MM.1S (cell line): ENCODE measurements at regions not wholly inside any gene's neighbourhood (a gene's known extent, or its start where the extent isn't known, plus 50 kb on each side); places are given as distances from the start of the nearest gene placed in this dataset.

Source experiments
- DNase-seq: peaks from one replicate; pipeline ENCODE4 v3.0.0-alpha.2; 2015
- H2AFZ ChIP-seq: fragments of 300-600 bp; sonication (generic); 2 replicates; pipeline ENCODE4 v1.6.0; 2016; ENCODE audit warnings: antibody characterized with exemption, low read length
- H3F3A ChIP-seq: fragments of 300-600 bp; sonication (generic); 2 replicates; pipeline ENCODE4 v1.6.1; 2016; ENCODE audit warnings: mild to moderate bottlenecking, antibody characterized with exemption, low read length, moderate library complexity, mixed read lengths; ENCODE audit not compliant: insufficient read depth
- H3K27ac ChIP-seq: fragments of 300-600 bp; sonication (generic); 2 replicates; pipeline ENCODE4 v1.5.1; 2016; ENCODE audit warnings: mild to moderate bottlenecking, low read length
- H3K27me3 ChIP-seq: fragments of 300-600 bp; sonication (generic); replicated peaks from 2 replicates; pipeline ENCODE4 v1.6.0; 2016; ENCODE audit warnings: low read length; ENCODE audit not compliant: insufficient read depth
- H3K36me3 ChIP-seq: fragments of 300-600 bp; sonication (generic); replicated peaks from 2 replicates; pipeline ENCODE4 v1.6.1; 2016; ENCODE audit warnings: mild to moderate bottlenecking, low read length, mixed read lengths; ENCODE audit not compliant: insufficient read depth
- H3K4me1 ChIP-seq: fragments of 300-600 bp; sonication (generic); 2 replicates; pipeline ENCODE4 v1.6.1; 2016; ENCODE audit warnings: low read length, mixed read lengths
- H3K4me2 ChIP-seq: fragments of 300-600 bp; sonication (generic); 2 replicates; pipeline ENCODE4 v1.6.0; 2016; ENCODE audit warnings: low read depth, low read length
- H3K4me3 ChIP-seq: fragments of 300-600 bp; sonication (generic); 2 replicates; pipeline ENCODE4 v1.5.1; 2016; ENCODE audit warnings: low read length, mixed read lengths
- H3K79me2 ChIP-seq: fragments of 300-600 bp; sonication (generic); 2 replicates; pipeline ENCODE4 v1.6.1; 2016; ENCODE audit warnings: mixed run types, low read length, mixed read lengths
- H3K9ac ChIP-seq: fragments of 300-600 bp; sonication (generic); 2 replicates; pipeline ENCODE4 v1.6.1; 2016; ENCODE audit warnings: low read length, mixed read lengths
- H3K9me2 ChIP-seq: fragments of 300-600 bp; sonication (generic); replicated peaks from 2 replicates; pipeline ENCODE4 v1.6.1; 2016; ENCODE audit warnings: mild to moderate bottlenecking, low read length, mixed read lengths; ENCODE audit not compliant: insufficient read depth
- H3K9me3 ChIP-seq: fragments of 300-600 bp; sonication (generic); replicated peaks from 2 replicates; pipeline ENCODE4 v1.6.1; 2016; ENCODE audit warnings: mild to moderate bottlenecking, low read length, mixed read lengths; ENCODE audit not compliant: insufficient read depth
- H4K20me1 ChIP-seq: fragments of 300-600 bp; sonication (generic); 2 replicates; pipeline ENCODE4 v1.6.1; 2016; ENCODE audit warnings: mild to moderate bottlenecking, low read length, moderate library complexity, mixed read lengths; ENCODE audit not compliant: insufficient read depth
- EZH2 ChIP-seq: fragments of 300-600 bp; sonication (generic); optimal IDR thresholded peaks from 2 replicates; pipeline ENCODE3; 2017; ENCODE audit warnings: low read depth, mild to moderate bottlenecking, antibody characterized with exemption, low read length, mixed read lengths
- EZH2phosphoT487 ChIP-seq: fragments of 300-600 bp; sonication (generic); IDR thresholded peaks from 2 replicates; pipeline ENCODE4 v1.6.1; 2018; ENCODE audit warnings: antibody characterized with exemption, low read length
- TF ChIP-seq, protein P1 (sequence below): fragments of 300-600 bp; sonication (generic); IDR thresholded peaks from 2 replicates; pipeline ENCODE4 v1.5.1; 2016; ENCODE audit warnings: antibody characterized with exemption, low read length, mixed read lengths

DNA sequence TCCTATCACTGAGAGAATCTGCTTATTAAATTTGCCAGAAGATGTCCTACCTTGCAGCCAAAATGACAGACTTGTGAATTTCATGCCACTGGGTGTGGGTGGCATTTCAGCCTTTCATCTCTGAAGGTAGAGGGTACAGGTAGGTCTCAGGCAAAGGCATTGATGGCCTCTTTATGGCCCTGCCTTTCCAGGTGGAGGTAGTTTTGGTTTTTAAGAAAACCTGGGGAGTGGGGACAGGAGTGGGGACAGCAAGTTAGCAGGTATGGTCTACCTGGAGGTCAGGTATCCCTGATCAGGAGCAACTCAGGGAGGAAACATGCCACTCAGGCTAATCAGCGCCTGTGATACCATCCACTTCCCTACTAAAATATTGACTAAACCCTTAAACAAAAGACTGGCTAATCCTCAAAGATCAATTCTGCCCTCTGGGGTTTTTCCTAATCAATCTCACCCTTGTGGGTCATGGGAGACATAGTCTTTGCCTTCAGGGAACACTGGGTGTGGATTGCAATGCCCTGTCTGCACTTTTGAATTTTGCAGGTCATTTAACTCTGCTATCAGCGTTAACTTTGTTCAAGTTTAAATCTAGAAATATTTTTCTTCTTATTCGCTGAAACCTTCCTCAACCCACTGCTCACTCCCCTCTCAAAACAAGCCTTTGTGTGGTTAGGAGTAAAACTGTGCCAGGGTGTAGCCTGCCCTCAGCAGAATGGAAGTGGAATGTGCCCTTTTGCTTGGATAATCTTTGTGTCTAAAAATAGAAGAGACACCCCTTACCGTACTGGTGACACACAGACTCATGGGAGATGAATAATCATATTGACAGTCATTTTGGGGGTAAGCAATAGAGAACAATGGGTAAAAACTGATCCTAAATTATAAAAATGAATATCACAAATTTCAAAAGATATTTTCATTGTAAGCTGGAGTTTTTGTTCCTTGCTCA lies 233.7 kb downstream of the COG6 start:
- H3K9ac ChIP-seq = no peak overlapping the region

DNA sequence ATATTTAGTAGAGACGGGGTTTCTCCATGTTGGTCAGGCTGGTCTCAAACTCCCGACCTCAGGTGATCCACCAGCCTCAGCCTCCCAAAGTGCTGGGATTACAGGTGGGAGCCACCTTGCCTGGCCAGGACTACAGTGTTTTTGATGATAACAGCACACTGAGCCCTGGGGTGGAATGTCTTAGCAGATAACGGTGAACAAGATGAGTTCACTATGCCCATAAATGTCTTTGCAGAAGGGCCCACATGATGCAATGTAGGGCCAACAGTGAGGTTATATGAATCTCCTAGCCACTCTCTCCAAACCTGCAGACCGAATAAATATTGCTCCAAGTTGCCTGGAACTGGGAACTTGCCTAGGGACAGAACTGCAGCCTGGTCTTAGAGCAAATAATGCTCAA lies 235.1 kb downstream of the COG6 start:
- no peaks in the 10 kb centered on the region for H3K36me3 ChIP-seq
- H3K4me3 ChIP-seq = no peak overlapping the region
- DNase-seq = no peak
- no peaks in the 10 kb centered on the region for H3K9me3 ChIP-seq
- no peak overlapping the region for H3K9ac ChIP-seq
- TF ChIP-seq, protein P1, sequence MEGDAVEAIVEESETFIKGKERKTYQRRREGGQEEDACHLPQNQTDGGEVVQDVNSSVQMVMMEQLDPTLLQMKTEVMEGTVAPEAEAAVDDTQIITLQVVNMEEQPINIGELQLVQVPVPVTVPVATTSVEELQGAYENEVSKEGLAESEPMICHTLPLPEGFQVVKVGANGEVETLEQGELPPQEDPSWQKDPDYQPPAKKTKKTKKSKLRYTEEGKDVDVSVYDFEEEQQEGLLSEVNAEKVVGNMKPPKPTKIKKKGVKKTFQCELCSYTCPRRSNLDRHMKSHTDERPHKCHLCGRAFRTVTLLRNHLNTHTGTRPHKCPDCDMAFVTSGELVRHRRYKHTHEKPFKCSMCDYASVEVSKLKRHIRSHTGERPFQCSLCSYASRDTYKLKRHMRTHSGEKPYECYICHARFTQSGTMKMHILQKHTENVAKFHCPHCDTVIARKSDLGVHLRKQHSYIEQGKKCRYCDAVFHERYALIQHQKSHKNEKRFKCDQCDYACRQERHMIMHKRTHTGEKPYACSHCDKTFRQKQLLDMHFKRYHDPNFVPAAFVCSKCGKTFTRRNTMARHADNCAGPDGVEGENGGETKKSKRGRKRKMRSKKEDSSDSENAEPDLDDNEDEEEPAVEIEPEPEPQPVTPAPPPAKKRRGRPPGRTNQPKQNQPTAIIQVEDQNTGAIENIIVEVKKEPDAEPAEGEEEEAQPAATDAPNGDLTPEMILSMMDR = no peak
- no peak for TF ChIP-seq EZH2
- TF ChIP-seq EZH2phosphoT487 = no peak
- H2AFZ ChIP-seq = no peak overlapping the region
- H3K27ac ChIP-seq = no peak overlapping the region
- no peaks in the 10 kb centered on the region for H3K4me1 ChIP-seq
- H3F3A ChIP-seq = no peaks in the 10 kb centered on the region
- no peaks in the 10 kb centered on the region for H3K27me3 ChIP-seq
- no peaks in the 10 kb centered on the region for H3K9me2 ChIP-seq
- no peaks in the 10 kb centered on the region for H3K79me2 ChIP-seq
- no peaks in the 10 kb centered on the region for H4K20me1 ChIP-seq
- H3K4me2 ChIP-seq = no peak overlapping the region

More for the DNA sequence above, 233.7 kb downstream of the COG6 start:
- no peaks in the 10 kb centered on the region for H3K36me3 ChIP-seq
- no peaks in the 10 kb centered on the region for H4K20me1 ChIP-seq
- no peaks in the 10 kb centered on the region for H3K9me3 ChIP-seq
- no peak overlapping the region for H2AFZ ChIP-seq
- H3K9me2 ChIP-seq = no peaks in the 10 kb centered on the region
- H3K27ac ChIP-seq = no peak overlapping the region
- no peaks in the 10 kb centered on the region for H3K27me3 ChIP-seq
- no peak overlapping the region for H3K4me2 ChIP-seq
- TF ChIP-seq EZH2phosphoT487 (no peak), EZH2 (no peak)
- TF ChIP-seq, protein P1 = no peak
- no peaks in the 10 kb centered on the region for H3K4me1 ChIP-seq
- H3F3A ChIP-seq = no peaks in the 10 kb centered on the region
- H3K4me3 ChIP-seq = no peak overlapping the region
- H3K79me2 ChIP-seq = no peaks in the 10 kb centered on the region
- DNase-seq = no peak

DNA sequence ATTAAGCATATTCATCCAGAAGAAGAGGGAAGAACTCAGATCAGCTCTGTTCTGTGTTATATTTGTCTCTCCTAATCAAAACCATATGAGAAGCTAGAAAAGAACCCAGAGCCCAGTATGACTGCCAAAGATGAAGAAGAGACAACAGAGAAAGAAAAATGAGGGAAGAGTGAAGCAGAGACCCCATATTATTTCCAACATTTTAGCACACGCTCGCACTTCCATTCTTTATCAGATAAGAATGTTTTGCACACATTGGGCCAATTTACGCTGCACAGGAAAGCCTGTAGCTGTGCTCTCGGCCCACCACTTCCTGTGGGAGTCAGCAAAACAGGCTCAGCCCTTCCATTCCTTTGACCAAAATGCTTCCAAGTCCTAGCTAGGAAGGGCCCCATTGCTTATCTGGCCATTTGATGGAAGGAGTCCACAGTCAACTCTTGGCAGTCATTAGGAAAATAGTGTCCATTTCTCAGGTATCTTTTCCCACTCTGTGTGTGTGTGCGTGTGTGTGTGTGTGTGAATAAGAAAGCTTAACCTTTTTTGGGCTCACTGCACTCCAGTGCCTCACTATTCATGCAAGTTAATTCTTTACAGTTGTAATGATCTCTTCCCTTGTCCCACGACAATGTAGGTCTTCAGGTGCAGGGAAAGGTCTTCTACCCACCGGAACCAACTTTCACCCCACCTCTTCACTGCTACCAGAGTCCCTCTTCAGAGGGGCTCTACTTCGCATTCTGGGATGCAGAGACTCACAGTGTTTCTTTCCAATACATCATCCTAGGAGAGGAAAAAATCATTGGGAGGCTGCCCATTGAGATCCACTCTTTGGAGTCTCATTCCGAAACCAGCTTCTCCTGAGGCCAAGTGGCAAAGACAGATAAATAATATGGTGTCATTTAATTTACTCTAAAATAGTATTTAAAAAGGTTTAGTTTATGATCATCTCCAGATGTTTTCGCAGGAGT lies 237.5 kb downstream of the COG6 start:
- H3K36me3 ChIP-seq = no peaks in the 10 kb centered on the region
- H3K27me3 ChIP-seq = no peaks in the 10 kb centered on the region
- no peak overlapping the region for H3K4me2 ChIP-seq
- no peak overlapping the region for H3K4me3 ChIP-seq
- H2AFZ ChIP-seq = no peak overlapping the region
- H3K79me2 ChIP-seq = no peaks in the 10 kb centered on the region
- no peaks in the 10 kb centered on the region for H3F3A ChIP-seq
- H3K9ac ChIP-seq = no peak overlapping the region
- H3K27ac ChIP-seq = no peak overlapping the region
- H3K4me1 ChIP-seq = no peaks in the 10 kb centered on the region
- H3K9me3 ChIP-seq = no peaks in the 10 kb centered on the region
- no peak for TF ChIP-seq EZH2phosphoT487
- TF ChIP-seq, protein P1 = no peak
- no peak for TF ChIP-seq EZH2
- DNase-seq = no peak
- no peaks in the 10 kb centered on the region for H3K9me2 ChIP-seq
- H4K20me1 ChIP-seq = no peaks in the 10 kb centered on the region
